ENCODE measurements at regions not wholly inside any gene's neighbourhood (a gene's known extent, or its start where the extent isn't known, plus 50 kb on each side); places are given as distances from the start of the nearest gene placed in this dataset.

DNA sequence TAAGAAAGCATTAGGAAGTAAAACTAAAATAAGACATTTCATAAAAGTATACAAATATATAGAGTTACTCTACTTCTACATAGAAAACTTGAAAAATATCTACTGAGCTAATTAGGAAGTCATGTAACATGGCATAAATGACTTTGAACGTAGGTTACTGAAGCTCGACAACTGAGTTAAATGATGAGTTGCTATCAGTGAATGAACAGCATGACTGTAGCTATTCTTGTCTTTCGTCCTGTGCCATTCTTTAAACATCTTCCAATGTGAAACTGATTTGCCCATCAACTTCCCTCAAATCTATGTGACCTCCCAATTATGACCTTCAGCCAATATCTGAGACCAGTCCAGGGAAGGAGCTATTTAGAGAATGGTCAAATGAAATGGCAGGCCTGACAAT lies 113.5 kb upstream of the NEBL start:
- no peak for ATAC-seq

- no peak for ATAC-seq
Measured at GRCh38 chr10:21003240-21003822, 106.2 kb upstream of the NEBL start.

DNA sequence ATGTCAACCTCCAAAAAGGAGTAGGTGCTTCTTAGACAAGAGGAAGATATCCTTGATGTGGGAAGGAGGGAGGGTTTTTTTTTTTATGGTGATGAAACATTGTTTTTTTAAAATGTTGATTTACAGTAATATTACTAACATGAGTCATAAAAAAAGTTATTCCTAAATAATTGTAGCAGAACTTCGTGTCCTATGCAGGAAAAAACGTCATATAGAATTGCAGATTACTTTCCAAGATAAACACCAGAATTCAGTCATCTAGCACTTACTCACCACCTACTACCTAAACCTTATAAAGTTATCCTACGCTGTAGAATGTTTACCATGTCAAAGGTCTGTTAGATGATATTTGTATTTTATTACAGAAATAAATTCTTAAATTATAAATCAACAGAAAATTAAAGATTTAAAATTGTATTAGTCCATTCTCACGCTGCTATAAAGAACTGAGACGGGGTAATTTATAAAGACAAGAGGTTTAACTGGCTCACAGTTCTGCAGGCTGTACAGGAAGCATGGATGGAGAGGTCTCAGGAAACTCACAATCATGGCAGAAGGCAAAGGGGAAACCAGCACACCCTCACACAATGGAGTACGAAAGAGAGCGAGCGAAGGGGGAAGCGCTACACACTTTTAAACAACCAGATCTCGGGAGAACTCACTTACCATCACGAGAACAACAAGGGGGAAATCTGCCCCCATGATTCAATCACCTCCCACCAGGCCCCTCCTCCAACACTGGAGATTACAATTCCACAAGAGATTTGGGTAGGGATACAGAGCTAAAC lies 105.2 kb upstream of the NEBL start:
- ATAC-seq: no peak

GRCh38 chr10:20999699-21000098 lies 102.6 kb upstream of the NEBL start:
- no peak for ATAC-seq

DNA sequence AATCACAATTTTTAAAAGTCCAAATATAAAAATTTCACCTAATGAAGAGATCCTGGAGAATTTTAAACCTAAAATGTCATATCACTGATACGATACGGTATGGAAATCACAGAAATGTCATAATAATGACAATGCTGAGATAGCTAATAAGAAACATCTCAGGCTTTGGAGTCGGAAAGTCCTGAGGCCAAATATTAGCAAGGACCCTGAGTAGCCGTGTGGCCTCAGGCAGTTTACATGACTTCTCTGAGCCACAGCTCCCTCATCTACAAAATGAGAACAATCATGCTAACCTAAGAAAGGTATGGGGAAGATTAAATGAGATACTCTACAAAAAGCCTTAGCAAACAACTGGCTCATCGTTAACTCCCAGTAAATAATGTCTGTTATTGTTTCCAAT lies 100.9 kb upstream of the NEBL start:
- ATAC-seq: no peak

GRCh38 chr10:20995123-20995987 lies 98.2 kb upstream of the NEBL start:
- ATAC-seq: no peak

DNA sequence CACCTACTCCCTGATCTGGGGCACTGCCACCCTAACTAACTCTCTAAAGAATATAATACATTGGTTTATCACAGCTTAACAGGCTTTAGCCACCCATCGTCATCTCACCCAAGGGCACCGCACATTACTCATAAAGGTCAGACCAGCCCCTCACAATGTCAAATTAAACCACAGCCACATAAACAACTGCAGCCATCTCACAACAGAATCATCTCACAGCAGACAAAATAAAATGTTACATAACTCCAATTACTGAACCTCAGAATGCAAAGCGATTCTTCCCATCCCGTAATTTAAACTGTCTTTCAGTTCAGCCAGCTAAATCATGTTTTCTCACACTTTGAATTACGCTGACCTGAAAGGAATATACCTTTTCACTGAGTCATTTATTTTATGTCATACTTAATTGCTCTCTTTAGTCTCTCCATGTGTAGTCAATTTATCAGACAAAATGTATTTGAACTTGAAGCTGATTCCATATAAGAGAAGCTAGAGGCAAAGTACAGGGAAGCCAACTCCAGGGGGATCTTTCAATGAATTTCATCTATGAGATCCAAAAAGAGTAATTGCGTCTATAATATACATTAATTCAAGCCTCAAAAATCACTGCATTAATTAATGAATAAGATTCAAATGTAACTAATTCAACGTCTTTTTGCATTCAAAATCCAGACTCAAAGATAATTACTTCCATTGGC lies 96.9 kb upstream of the NEBL start:
- peak; percentile 53 for ATAC-seq

GRCh38 chr10:20993389-20993788 lies 96.3 kb upstream of the NEBL start:
- ATAC-seq: peak; percentile 88

- no peak for ATAC-seq
Measured at GRCh38 chr10:20991526-20991925, 94.4 kb upstream of the NEBL start.

- ATAC-seq: peak; percentile 78
Measured at GRCh38 chr10:20990604-20991003, 93.5 kb upstream of the NEBL start.

GRCh38 chr10:20988357-20988983 lies 91.4 kb upstream of the NEBL start:
- no peak for ATAC-seq

DNA sequence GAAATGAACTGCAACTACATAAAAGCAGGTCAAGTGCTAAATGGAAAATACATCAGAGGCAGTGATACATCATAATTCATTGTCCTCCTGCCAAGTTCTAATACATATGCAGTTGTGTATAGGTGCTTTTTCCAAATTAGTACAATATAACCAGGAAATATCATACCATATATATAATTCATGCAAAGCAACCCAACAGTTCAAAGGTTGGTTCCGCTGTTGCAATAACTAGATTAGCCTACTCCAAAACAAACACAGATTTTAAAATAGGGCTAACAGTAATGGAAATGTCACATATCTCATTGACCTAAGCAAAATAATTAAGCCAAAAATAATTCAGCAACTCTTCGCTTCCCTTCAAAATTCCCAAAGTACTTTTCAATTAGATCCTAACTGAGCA lies 88.9 kb upstream of the NEBL start:
- ATAC-seq: peak; percentile 41

- ATAC-seq: peak; percentile 18
Measured at GRCh38 chr10:20984662-20985061, 87.6 kb upstream of the NEBL start.

- ATAC-seq: no peak
Measured at GRCh38 chr10:20981419-20981953, 84.4 kb upstream of the NEBL start.

GRCh38 chr10:20978617-20979016 lies 81.5 kb upstream of the NEBL start:
- ATAC-seq: no peak

DNA sequence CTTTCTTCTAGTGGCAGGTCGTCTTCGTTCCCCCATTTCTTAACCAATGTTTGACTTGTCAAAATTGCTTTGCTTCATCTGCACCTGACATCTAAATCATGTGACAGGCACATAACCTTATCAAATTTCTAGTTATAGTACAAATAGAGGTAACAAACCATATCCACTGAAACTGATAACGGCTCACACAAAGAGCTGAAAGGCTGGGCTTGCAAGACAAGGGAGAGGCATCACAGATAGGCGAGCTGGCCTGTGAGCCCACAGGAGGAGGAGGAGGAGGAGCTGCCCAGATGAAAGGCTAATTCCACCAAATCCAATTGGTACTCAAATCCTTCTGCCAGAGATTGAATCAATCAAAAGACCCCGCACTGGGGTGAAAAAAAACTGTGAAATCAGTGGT lies 80.2 kb upstream of the NEBL start:
- no peak for ATAC-seq

- ATAC-seq: no peak
Measured at GRCh38 chr10:20976891-20977290, 79.8 kb upstream of the NEBL start.

DNA sequence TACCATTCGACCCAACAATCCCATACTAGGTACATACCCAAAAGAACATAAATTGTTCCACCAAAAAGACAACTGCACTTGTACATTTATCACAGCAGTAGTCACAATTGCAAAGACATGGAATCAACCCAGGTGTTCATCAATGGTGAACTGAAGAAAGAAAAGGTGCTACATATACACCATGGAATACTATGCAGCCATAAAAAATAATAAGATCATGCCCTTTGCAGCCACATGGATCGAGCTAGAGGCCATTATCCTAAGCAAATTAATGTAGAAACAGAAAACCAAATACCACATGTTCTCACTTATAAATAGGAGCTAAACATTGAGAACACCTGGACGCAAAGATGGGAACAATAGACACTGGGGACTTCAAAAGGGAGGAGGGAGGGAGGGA lies 79.3 kb upstream of the NEBL start:
- no peak for ATAC-seq

GRCh38 chr10:20975236-20975635 lies 78.1 kb upstream of the NEBL start:
- no peak for ATAC-seq

DNA sequence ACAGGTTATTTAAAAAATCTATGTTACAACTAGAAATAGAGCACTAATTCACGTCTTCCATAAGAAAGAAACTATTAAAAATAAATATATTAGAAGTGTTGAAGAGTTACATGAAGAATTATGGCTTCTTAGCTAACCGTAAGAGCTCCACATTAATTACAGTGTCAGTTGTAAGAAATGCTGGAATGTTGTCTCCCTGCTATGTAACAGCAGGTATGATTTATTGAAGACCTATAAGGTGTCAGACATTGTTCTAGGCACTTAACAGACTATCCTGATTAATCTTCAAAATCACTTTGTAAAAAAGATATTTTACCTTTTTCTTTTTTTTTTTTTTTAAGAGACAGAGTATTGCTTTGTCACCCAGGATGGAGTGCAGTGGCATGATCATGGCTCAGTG lies 75.8 kb upstream of the NEBL start:
- ATAC-seq: no peak

DNA sequence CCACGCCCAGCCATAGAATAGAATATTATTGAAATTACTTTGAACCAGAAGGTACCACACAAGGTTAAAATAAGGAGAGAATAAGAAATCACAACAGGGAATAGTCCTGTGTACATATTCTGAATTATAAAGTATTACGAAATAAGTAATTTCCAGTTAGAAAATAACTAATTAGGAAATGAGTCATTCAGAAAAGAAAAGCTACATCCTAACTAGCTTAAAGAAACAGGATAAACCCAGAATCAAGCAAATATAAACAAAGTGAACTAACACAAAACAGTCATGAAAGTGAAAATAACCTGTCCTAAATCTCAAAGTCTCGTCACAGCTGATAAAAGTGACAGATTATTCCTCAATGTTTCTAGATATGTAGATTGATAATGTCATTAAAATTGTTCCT lies 74.8 kb upstream of the NEBL start:
- no peak for ATAC-seq

GRCh38 chr10:20970708-20971107 lies 73.6 kb upstream of the NEBL start:
- no peak for ATAC-seq

Data from esophagus mucosa (tissue), 1 donor.